ENCODE measurements at regions not wholly inside any gene's neighbourhood (a gene's known extent, or its start where the extent isn't known, plus 50 kb on each side); places are given as distances from the start of the nearest gene placed in this dataset.

- intact Hi-C loops (cut with DNase I), result no loop called here
- Histone ChIP-seq H3K9me3 (peaks cover 0 to 16% (median 0%) of the 10 kb centered on the region in 12 donors), H3K36me3 (no peaks in the 10 kb centered on the region), H3K27ac (no peak overlapping the region), H3K27me3 (no peaks in the 10 kb centered on the region), H3K4me1 (no peaks in the 10 kb centered on the region), H3K4me3 (no peak overlapping the region)
- no peak for ATAC-seq
- WGBS, 4 donors, result 86 to 93% (median 88%) methylated on average over 3 of the region's 3 CpGs
- DNase-seq, result no peak
- TF ChIP-seq POLR2A (IDR thresholded peaks at IDR 0.05), result no peak
- TF ChIP-seq, protein P1, sequence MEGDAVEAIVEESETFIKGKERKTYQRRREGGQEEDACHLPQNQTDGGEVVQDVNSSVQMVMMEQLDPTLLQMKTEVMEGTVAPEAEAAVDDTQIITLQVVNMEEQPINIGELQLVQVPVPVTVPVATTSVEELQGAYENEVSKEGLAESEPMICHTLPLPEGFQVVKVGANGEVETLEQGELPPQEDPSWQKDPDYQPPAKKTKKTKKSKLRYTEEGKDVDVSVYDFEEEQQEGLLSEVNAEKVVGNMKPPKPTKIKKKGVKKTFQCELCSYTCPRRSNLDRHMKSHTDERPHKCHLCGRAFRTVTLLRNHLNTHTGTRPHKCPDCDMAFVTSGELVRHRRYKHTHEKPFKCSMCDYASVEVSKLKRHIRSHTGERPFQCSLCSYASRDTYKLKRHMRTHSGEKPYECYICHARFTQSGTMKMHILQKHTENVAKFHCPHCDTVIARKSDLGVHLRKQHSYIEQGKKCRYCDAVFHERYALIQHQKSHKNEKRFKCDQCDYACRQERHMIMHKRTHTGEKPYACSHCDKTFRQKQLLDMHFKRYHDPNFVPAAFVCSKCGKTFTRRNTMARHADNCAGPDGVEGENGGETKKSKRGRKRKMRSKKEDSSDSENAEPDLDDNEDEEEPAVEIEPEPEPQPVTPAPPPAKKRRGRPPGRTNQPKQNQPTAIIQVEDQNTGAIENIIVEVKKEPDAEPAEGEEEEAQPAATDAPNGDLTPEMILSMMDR (IDR thresholded peaks at IDR 0.05), result no peak
Observed at GRCh38 chr13:67859904-67860303, 629.8 kb upstream of the PCDH9 start.

GRCh38 chr13:67857581-67858310 is 627.6 kb upstream of the PCDH9 start:
- H3K4me3 ChIP-seq, result no peak overlapping the region
- TF ChIP-seq, protein P1 (IDR thresholded peaks at IDR 0.05), result no peak
- TF ChIP-seq POLR2A (IDR thresholded peaks at IDR 0.05), result no peak
- peaks cover 0 to 7% (median 0%) of the 10 kb centered on the region in 12 donors for H3K9me3 ChIP-seq
- no peak overlapping the region for H3K27ac ChIP-seq
- ATAC-seq (no peak), DNase-seq (no peak)
- no peaks in the 10 kb centered on the region for H3K27me3 ChIP-seq
- H3K36me3 ChIP-seq, result no peaks in the 10 kb centered on the region
- no peaks in the 10 kb centered on the region for H3K4me1 ChIP-seq
- WGBS, 4 donors, result 76 to 81% (median 79%) methylated on average over 14 to 16 of the region's 16 CpGs
- intact Hi-C loops (cut with DNase I), result no loop called here

DNA sequence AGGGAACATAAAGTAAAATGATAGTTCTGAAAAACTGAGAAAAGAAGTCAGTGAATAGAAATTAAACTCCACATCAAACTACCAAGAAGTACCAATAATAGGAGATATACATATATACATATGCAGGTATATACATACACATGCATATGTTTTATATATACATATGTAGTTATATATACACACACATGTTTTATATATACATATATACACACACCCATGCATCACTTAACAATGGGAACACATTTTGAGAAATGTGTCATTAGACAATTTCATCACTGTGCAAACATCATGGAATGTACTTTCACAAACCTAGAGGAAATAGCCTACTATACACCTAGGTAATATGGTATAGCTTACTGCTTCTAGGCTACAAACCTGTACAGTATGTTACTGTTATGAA is 626.8 kb upstream of the PCDH9 start:
- no peak overlapping the region for H3K4me3 ChIP-seq
- no peak for ATAC-seq

GRCh38 chr13:67855741-67856238 is 625.7 kb upstream of the PCDH9 start:
- Histone ChIP-seq H3K4me1 (no peaks in the 10 kb centered on the region), H3K36me3 (no peaks in the 10 kb centered on the region), H3K27ac (no peak overlapping the region), H3K4me3 (no peak overlapping the region), H3K9me3 (peaks cover 0 to 6% (median 0%) of the 10 kb centered on the region in 12 donors), H3K27me3 (no peaks in the 10 kb centered on the region)
- ATAC-seq (no peak), DNase-seq (no peak)
- 33 to 41% (median 36%) methylated on average over 4 of the region's 4 CpGs for WGBS, 4 donors
- no peak for TF ChIP-seq POLR2A (IDR thresholded peaks at IDR 0.05)
- TF ChIP-seq, protein P1 (IDR thresholded peaks at IDR 0.05), result no peak
- intact Hi-C loops (cut with DNase I), result no loop called here

More for the DNA sequence above, 626.8 kb upstream of the PCDH9 start:
- Histone ChIP-seq H3K9me3 (peaks cover 0 to 6% (median 0%) of the 10 kb centered on the region in 12 donors), H3K27ac (no peak overlapping the region), H3K27me3 (no peaks in the 10 kb centered on the region), H3K36me3 (no peaks in the 10 kb centered on the region), H3K4me1 (no peaks in the 10 kb centered on the region)
- DNase-seq, result no peak
- intact Hi-C loops (cut with DNase I), result no loop called here
- TF ChIP-seq, protein P1 (IDR thresholded peaks at IDR 0.05), result no peak
- no peak for TF ChIP-seq POLR2A (IDR thresholded peaks at IDR 0.05)

Measured in heart left ventricle (tissue), 16 donors.